PC-9 (cell line): ENCODE measurements at regions not wholly inside any gene's neighbourhood (a gene's known extent, or its start where the extent isn't known, plus 50 kb on each side); places are given as distances from the start of the nearest gene placed in this dataset.

Experiments
- BruUV-seq: library from RNA; stranded (reverse); fragments of 400-500 nt; replicated peaks from 2 replicates; lab custom pipeline; 2021; lab: Mats Ljungman, UMichigan
- CTCF ChIA-PET: fragments of 300-600 bp; sonication (Branson Sonifier 250); formaldehyde crosslinking; loops from one replicate; lab custom pipeline; 2022; ENCODE audit warnings: antibody characterized with exemption; lab: Charles Lee
- POLR2A ChIA-PET: fragments of 300-600 bp; sonication (Branson Sonifier 250); formaldehyde crosslinking; loops from one replicate; lab custom pipeline; 2022; ENCODE audit warnings: antibody characterized with exemption; ENCODE audit not compliant: unreplicated experiment; lab: Charles Lee
- DNase-seq, 2 experiments: peaks; one replicate each; pipeline versions ENCODE4 v3.0.0 to v3.0.0-alpha.2; 2015 to 2022; ENCODE audit warnings: mixed read lengths in 1 of 2
- H2AFZ ChIP-seq: fragments of 200-600 bp; sonication (generic); 2 replicates; pipeline ENCODE4 v1.8.1; 2017; ENCODE audit warnings: antibody characterized with exemption
- H3F3A ChIP-seq: fragments of 200-600 bp; sonication (generic); 2 replicates; pipeline ENCODE4 v1.8.1; 2017; ENCODE audit warnings: antibody characterized with exemption, mild to moderate bottlenecking, low read depth; ENCODE audit not compliant: insufficient read depth
- H3K27ac ChIP-seq: fragments of 200-600 bp; sonication (generic); 2 replicates; pipeline ENCODE4 v1.6.1; 2016; ENCODE audit warnings: mixed run types
- H3K27me3 ChIP-seq: fragments of 200-600 bp; sonication (generic); 2 replicates; pipeline ENCODE4 v1.6.1; 2016; ENCODE audit warnings: low read depth, mixed run types; ENCODE audit not compliant: insufficient read depth
- H3K36me3 ChIP-seq: fragments of 200-600 bp; sonication (generic); 2 replicates; pipeline ENCODE4 v1.6.1; 2016; ENCODE audit warnings: low read depth, mixed run types
- H3K4me1 ChIP-seq: fragments of 200-600 bp; sonication (generic); replicated peaks from 2 replicates; pipeline ENCODE4 v1.6.1; 2016; ENCODE audit warnings: mixed run types; ENCODE audit not compliant: insufficient read depth
- H3K4me2 ChIP-seq: fragments of 200-600 bp; sonication (generic); 2 replicates; pipeline ENCODE4 v1.6.1; 2017; ENCODE audit warnings: mixed run types
- H3K4me3 ChIP-seq: fragments of 200-600 bp; sonication (generic); 2 replicates; pipeline ENCODE4 v1.6.1; 2016; ENCODE audit warnings: mixed run types
- H3K79me2 ChIP-seq: fragments of 200-600 bp; sonication (generic); 2 replicates; pipeline ENCODE4 v1.6.1; 2017; ENCODE audit warnings: low read depth, mixed run types
- H3K9me2 ChIP-seq: fragments of 200-600 bp; sonication (generic); 2 replicates; pipeline ENCODE4 v1.8.1; 2017; ENCODE audit warnings: mild to moderate bottlenecking; ENCODE audit not compliant: insufficient read depth
- H3K9me3 ChIP-seq: fragments of 200-600 bp; sonication (generic); 2 replicates; pipeline ENCODE4 v1.8.1; 2016; ENCODE audit warnings: low read depth; ENCODE audit not compliant: insufficient read depth
- H4K20me1 ChIP-seq: fragments of 200-600 bp; sonication (generic); 2 replicates; pipeline ENCODE4 v1.8.1; 2017; ENCODE audit not compliant: insufficient read depth
- EZH2 ChIP-seq: fragments of 200-600 bp; sonication (generic); IDR thresholded peaks from 2 replicates; pipeline ENCODE4 v1.8.0; 2017; ENCODE audit warnings: antibody characterized with exemption, low read depth
- intact Hi-C: fragments of 100-400 bp; cut with micrococcal nuclease; formaldehyde crosslinking; loops from one replicate; pipeline ENCODE4 v1.10.0; 2022; ENCODE audit not compliant: unreplicated experiment
- TF ChIP-seq, protein P1 (sequence below): fragments of 200-600 bp; sonication (generic); conservative IDR thresholded peaks from 2 replicates; pipeline ENCODE4 v1.6.1; 2017; ENCODE audit warnings: mixed run types, antibody characterized with exemption, mild to moderate bottlenecking, moderate library complexity

DNA sequence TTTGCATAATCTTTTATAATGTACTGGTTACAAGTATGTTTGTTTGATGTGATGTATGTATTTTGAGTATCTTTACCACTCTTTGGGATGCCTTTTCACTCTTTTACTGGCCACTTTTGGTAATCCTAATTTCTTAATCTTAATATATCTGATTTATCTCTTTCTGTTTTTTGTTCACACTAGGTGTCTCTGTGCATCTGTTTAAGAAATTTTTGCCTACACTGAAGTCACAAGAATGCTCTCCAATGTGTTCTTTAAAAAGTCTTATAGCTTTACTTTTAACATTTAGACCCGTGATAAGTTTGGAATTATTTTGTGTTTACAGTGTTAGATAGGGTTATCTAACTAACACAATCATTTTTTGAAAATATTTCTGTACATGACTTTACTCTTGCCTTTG lies 659.1 kb downstream of the SI start:
- no peak for TF ChIP-seq EZH2
- TF ChIP-seq, protein P1, sequence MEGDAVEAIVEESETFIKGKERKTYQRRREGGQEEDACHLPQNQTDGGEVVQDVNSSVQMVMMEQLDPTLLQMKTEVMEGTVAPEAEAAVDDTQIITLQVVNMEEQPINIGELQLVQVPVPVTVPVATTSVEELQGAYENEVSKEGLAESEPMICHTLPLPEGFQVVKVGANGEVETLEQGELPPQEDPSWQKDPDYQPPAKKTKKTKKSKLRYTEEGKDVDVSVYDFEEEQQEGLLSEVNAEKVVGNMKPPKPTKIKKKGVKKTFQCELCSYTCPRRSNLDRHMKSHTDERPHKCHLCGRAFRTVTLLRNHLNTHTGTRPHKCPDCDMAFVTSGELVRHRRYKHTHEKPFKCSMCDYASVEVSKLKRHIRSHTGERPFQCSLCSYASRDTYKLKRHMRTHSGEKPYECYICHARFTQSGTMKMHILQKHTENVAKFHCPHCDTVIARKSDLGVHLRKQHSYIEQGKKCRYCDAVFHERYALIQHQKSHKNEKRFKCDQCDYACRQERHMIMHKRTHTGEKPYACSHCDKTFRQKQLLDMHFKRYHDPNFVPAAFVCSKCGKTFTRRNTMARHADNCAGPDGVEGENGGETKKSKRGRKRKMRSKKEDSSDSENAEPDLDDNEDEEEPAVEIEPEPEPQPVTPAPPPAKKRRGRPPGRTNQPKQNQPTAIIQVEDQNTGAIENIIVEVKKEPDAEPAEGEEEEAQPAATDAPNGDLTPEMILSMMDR, result no peak
- Histone ChIP-seq H3F3A (no peaks in the 10 kb centered on the region), H3K27ac (no peak overlapping the region), H3K9me2 (no peaks in the 10 kb centered on the region), H2AFZ (no peak overlapping the region), H3K4me1 (no peaks in the 10 kb centered on the region), H3K4me3 (no peak overlapping the region), H3K4me2 (no peak overlapping the region), H3K9me3 (no peaks in the 10 kb centered on the region), H3K36me3 (no peaks in the 10 kb centered on the region), H3K79me2 (no peaks in the 10 kb centered on the region), H4K20me1 (no peaks in the 10 kb centered on the region), H3K27me3 (no peaks in the 10 kb centered on the region)
- CTCF ChIA-PET, result no interaction called here
- intact Hi-C loops, result no loop called here
- no peak for DNase-seq
- POLR2A ChIA-PET, result no interaction called here
- BruUV-seq, result no TSS peak

DNA sequence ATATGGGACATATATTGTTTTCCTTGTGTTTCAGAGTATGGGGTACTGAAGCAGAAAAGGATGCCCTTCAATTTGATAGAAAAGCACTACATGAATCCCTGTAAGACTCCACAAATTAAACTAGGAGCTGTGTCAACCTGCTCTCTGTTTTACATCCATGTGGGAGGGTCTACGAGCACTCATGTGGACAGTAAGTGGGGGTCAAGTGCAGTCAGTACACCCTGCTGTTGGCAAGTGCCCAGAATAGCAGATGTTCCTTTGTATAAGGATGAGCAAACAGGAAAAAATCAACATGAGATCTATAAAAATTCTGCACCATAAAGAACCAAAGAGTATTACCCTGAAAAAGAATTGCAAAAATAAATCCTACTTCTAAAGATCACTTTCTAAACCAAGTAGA lies 659.9 kb downstream of the SI start:
- Histone ChIP-seq H3K9me3 (no peaks in the 10 kb centered on the region), H3F3A (no peaks in the 10 kb centered on the region), H3K9me2 (no peaks in the 10 kb centered on the region), H3K27me3 (no peaks in the 10 kb centered on the region), H2AFZ (no peak overlapping the region), H3K4me2 (no peak overlapping the region), H4K20me1 (no peaks in the 10 kb centered on the region), H3K4me3 (no peak overlapping the region), H3K36me3 (no peaks in the 10 kb centered on the region), H3K4me1 (no peaks in the 10 kb centered on the region), H3K27ac (no peak overlapping the region), H3K79me2 (no peaks in the 10 kb centered on the region)
- CTCF ChIA-PET, result no interaction called here
- no peak for DNase-seq
- POLR2A ChIA-PET, result no interaction called here
- no peak for TF ChIP-seq EZH2
- TF ChIP-seq, protein P1, result no peak
- BruUV-seq, result no TSS peak
- intact Hi-C loops, result no loop called here

GRCh38 chr3:164417955-164418354 lies 660.3 kb downstream of the SI start:
- Histone ChIP-seq H3K9me3 (no peaks in the 10 kb centered on the region), H3K79me2 (no peaks in the 10 kb centered on the region), H3K27ac (no peak overlapping the region), H3K4me1 (no peaks in the 10 kb centered on the region), H3K4me3 (no peak overlapping the region), H2AFZ (no peak overlapping the region), H4K20me1 (no peaks in the 10 kb centered on the region), H3K4me2 (no peak overlapping the region), H3K36me3 (no peaks in the 10 kb centered on the region), H3K27me3 (no peaks in the 10 kb centered on the region), H3F3A (no peaks in the 10 kb centered on the region), H3K9me2 (no peaks in the 10 kb centered on the region)
- CTCF ChIA-PET, result no interaction called here
- DNase-seq, result no peak
- POLR2A ChIA-PET, result no interaction called here
- intact Hi-C loops, result no loop called here
- no TSS peak for BruUV-seq
- no peak for TF ChIP-seq EZH2
- TF ChIP-seq, protein P1, result no peak
